Globus pallidus (tissue), 1 donor: ENCODE measurements at regions not wholly inside any gene's neighbourhood (a gene's known extent, or its start where the extent isn't known, plus 50 kb on each side); places are given as distances from the start of the nearest gene placed in this dataset.
"Not testable (repeated sequence)": the region's sequence is repeated elsewhere in the genome, so short reads cannot be mapped to it uniquely, and the experiment has no call there.

ENCODE experiments used
- DNase-seq: peaks from one replicate; pipeline ENCODE4 v3.0.0-alpha.2; 2015; ENCODE audit warnings: low spot score

- no peak for DNase-seq
These were observed 168.6 kb downstream of the TMEM121 start for GRCh38 chr14:105694961-105695360.

- DNase-seq, result not testable (repeated sequence)
These were observed 170.0 kb downstream of the TMEM121 start for GRCh38 chr14:105696388-105696787.

GRCh38 chr14:105697414-105697813 lies 171.0 kb downstream of the TMEM121 start:
- not testable (repeated sequence) for DNase-seq

- DNase-seq, result not testable (repeated sequence)
These were observed 171.6 kb downstream of the TMEM121 start for GRCh38 chr14:105697955-105698354.

- not testable (repeated sequence) for DNase-seq
These were observed 172.7 kb downstream of the TMEM121 start for GRCh38 chr14:105698940-105699556.

GRCh38 chr14:105699706-105700105 lies 173.3 kb downstream of the TMEM121 start:
- DNase-seq, result not testable (repeated sequence)

GRCh38 chr14:105700146-105700545 lies 173.8 kb downstream of the TMEM121 start:
- not testable (repeated sequence) for DNase-seq

- DNase-seq, result no peak
These were observed 174.4 kb downstream of the TMEM121 start for GRCh38 chr14:105700622-105701288.

- DNase-seq, result no peak
These were observed 175.3 kb downstream of the TMEM121 start for GRCh38 chr14:105701456-105702274.

GRCh38 chr14:105702275-105702817 lies 176.0 kb downstream of the TMEM121 start:
- DNase-seq, result no peak

- not testable (repeated sequence) for DNase-seq
These were observed 176.8 kb downstream of the TMEM121 start for GRCh38 chr14:105703044-105703665.

GRCh38 chr14:105704091-105704490 lies 177.7 kb downstream of the TMEM121 start:
- DNase-seq, result not testable (repeated sequence)

- not testable (repeated sequence) for DNase-seq
These were observed 178.1 kb downstream of the TMEM121 start for GRCh38 chr14:105704492-105704891.

GRCh38 chr14:105705512-105705861 lies 179.1 kb downstream of the TMEM121 start:
- not testable (repeated sequence) for DNase-seq

- DNase-seq, result not testable (repeated sequence)
These were observed 179.7 kb downstream of the TMEM121 start for GRCh38 chr14:105705862-105706700.

GRCh38 chr14:105706701-105707019 lies 180.3 kb downstream of the TMEM121 start:
- DNase-seq, result not testable (repeated sequence)

- not testable (repeated sequence) for DNase-seq
These were observed 180.7 kb downstream of the TMEM121 start for GRCh38 chr14:105707099-105707498.

- not testable (repeated sequence) for DNase-seq
These were observed 181.4 kb downstream of the TMEM121 start for GRCh38 chr14:105707723-105708151.

GRCh38 chr14:105708251-105709134 lies 182.1 kb downstream of the TMEM121 start:
- DNase-seq, result not testable (repeated sequence)
